SK-N-SH treated with all-trans-retinoic acid at 6 μM for 48 hours (cell line): ENCODE measurements at regions not wholly inside any gene's neighbourhood (a gene's known extent, or its start where the extent isn't known, plus 50 kb on each side); places are given as distances from the start of the nearest gene placed in this dataset.

ENCODE experiments used
- ARNTL ChIP-seq: fragments of 450-650 bp; formaldehyde crosslinking; IDR thresholded peaks from 2 replicates; pipeline ENCODE4 v1.5.0; 2020; ENCODE audit warnings: low read depth, mild to moderate bottlenecking, moderate library complexity, borderline replicate concordance
- ISL1 ChIP-seq: fragments of 250-450 bp; sonication (Bioruptor Pico); IDR thresholded peaks from 2 replicates; pipeline ENCODE4 v2.1.2; 2022; ENCODE audit warnings: mild to moderate bottlenecking, moderate library complexity
- ZFP3 ChIP-seq: fragments of 250-450 bp; sonication (Bioruptor Pico); IDR thresholded peaks from 2 replicates; pipeline ENCODE4 v1.5.0; 2020; ENCODE audit warnings: mild to moderate bottlenecking, moderate library complexity
- ZFP30 ChIP-seq: fragments of 450-650 bp; formaldehyde crosslinking; IDR thresholded peaks from 2 replicates; pipeline ENCODE4 v1.5.0; 2022; ENCODE audit warnings: mild to moderate bottlenecking, moderate library complexity

DNA sequence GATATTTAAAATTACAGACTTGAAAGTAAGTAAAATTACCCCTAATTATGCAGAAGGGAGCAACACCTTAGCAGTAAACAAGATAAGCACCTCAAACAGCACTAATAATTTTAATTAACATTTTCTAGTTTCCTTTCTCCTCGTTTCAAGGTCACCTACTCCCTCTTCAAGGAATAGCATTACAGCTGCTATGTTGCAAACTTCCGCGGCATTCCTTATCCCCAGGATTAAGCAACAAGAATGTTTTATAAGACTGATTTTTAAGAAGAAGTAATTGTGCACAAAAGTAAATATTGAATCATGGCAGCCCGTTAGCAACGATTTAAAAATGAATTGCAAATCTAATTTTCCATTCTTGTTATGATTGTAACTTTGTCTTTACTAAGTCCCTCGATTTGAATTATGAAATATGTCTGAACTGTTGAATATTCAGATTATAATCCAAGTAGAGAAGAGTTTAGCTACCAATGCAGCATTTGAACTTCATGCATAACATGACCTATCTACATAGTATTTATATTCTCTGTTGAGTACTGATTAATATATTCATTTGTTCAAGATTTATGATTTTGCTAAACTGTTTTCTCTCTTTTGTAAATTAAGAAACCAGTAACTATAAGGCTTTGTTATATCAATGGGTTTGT lies 593.5 kb upstream of the MGMT start:
- no peak for TF ChIP-seq ARNTL (CRISPR knock-in tag)
- no peak for TF ChIP-seq ISL1 (CRISPR knock-in tag)
- no peak for TF ChIP-seq ZFP30 (CRISPR knock-in tag)
- TF ChIP-seq ZFP3: no peak
